ENCODE measurements at regions not wholly inside any gene's neighbourhood (a gene's known extent, or its start where the extent isn't known, plus 50 kb on each side); places are given as distances from the start of the nearest gene placed in this dataset.

DNA sequence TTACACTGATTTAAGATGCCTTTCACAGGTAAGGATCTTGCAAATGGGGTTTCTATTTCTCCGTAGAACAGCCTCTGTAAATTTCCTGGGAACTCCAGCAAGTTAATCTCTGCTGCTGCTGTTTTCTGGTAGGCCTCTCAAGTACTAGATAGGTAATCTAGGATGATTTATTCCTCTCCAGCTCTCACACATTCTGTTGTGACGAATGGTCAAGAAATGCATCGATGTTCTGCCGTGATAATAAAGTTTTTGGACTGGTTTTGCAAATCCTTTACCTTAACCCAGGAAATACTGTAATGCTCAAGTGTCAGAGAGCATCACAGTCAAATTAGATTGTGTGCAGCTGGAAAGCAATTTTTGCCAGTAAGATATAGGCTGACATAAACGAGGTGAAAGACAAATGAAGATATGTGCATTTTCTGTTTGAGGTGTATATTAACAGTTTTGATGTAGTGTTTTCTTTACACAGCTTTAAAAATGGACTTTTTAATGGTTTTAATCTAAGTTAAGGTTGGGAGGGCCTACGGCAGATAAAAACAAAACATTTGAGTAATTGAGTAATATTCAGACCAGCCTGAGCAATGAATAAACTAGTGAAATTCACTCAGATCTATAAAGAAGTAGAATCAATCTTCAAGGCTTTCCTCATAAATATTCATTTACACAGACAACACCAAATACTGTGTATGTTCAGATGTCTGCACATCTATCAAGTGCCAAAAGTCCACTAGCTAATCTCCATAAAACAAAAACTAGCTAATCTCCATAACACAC is 300.6 kb upstream of the EDIL3 start:
- H3K27me3 ChIP-seq (ENCODE audit: control insufficient read depth, insufficient read depth, low read length) = no peaks in the 10 kb centered on the region
- H3K9ac ChIP-seq (ENCODE audit: low read length in 3 of 3) = no peak overlapping the region
- H3K4me3 ChIP-seq (ENCODE audit: low read length in 3 of 3) = no peak overlapping the region
- H3K4me1 ChIP-seq (ENCODE audit: control insufficient read depth in 2 of 3, insufficient read depth in 2 of 3, low read depth in 1 of 3, low read length in 3 of 3) = no peaks in the 10 kb centered on the region
- TF ChIP-seq, protein P1, sequence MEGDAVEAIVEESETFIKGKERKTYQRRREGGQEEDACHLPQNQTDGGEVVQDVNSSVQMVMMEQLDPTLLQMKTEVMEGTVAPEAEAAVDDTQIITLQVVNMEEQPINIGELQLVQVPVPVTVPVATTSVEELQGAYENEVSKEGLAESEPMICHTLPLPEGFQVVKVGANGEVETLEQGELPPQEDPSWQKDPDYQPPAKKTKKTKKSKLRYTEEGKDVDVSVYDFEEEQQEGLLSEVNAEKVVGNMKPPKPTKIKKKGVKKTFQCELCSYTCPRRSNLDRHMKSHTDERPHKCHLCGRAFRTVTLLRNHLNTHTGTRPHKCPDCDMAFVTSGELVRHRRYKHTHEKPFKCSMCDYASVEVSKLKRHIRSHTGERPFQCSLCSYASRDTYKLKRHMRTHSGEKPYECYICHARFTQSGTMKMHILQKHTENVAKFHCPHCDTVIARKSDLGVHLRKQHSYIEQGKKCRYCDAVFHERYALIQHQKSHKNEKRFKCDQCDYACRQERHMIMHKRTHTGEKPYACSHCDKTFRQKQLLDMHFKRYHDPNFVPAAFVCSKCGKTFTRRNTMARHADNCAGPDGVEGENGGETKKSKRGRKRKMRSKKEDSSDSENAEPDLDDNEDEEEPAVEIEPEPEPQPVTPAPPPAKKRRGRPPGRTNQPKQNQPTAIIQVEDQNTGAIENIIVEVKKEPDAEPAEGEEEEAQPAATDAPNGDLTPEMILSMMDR (IDR thresholded peaks at IDR 0.05; ENCODE audit: borderline replicate concordance, extremely low read depth, insufficient read depth) = no peak
- no peaks in the 10 kb centered on the region for H3K9me3 ChIP-seq (ENCODE audit: control insufficient read depth in 2 of 3, insufficient read depth in 1 of 3, low read length in 3 of 3)
- H3K27ac ChIP-seq (ENCODE audit: low read depth in 2 of 2, low read length in 2 of 2) = no peak overlapping the region
- no peaks in the 10 kb centered on the region for H3K36me3 ChIP-seq (ENCODE audit: control insufficient read depth in 2 of 3, insufficient read depth in 3 of 3, low read length in 3 of 3)
- FAIRE-seq (no peak), DNase-seq (no peak)
- intact Hi-C loops (cut with DNase I) = no loop called here

DNA sequence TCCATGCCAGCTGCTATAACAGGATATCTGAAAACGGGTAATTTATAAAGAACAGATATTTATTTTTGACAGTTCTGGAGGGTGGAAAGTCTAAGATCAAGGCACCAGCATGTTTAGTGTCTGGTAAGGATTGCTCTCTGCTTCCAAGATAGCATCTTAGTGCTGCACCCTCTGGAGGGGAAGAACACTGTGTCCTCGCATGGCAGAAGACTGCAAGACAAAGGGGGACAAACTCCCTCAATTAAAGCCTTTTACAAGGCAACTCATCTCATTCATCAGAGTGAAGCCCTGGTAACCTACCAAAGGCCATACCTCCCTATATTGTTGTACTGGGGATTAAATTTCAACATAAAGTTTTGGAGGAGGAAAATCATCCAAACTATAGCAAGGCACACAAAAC is 298.9 kb upstream of the EDIL3 start:
- TF ChIP-seq, protein P1 (IDR thresholded peaks at IDR 0.05; ENCODE audit: borderline replicate concordance, extremely low read depth, insufficient read depth) = no peak
- H3K4me3 ChIP-seq (ENCODE audit: low read length in 3 of 3) = no peak overlapping the region

DNA sequence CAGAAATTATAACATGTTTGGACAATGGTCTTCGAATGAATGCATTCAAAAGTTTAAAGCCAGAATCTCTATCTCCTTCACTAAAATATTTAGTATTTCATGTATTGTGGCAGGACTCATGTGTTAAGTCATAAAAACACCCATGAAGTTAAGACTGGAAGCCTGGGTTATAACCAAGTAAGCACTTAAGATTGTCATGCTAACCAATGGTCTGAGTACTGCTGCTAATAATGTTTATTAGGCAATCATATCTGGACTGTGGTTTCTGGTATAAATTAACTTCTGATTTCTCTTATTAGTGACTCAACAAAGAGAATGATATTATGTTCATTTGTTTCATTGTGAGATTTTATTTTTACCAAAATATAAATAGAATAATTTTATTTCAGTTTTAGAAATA is 297.9 kb upstream of the EDIL3 start:
- no peak overlapping the region for H3K4me3 ChIP-seq (ENCODE audit: low read length in 3 of 3)
- no peak overlapping the region for H3K27ac ChIP-seq (ENCODE audit: low read depth in 2 of 2, low read length in 2 of 2)
- H3K9me3 ChIP-seq (ENCODE audit: control insufficient read depth in 2 of 3, insufficient read depth in 1 of 3, low read length in 3 of 3) = no peaks in the 10 kb centered on the region
- H3K4me1 ChIP-seq (ENCODE audit: control insufficient read depth in 2 of 3, insufficient read depth in 2 of 3, low read depth in 1 of 3, low read length in 3 of 3) = no peaks in the 10 kb centered on the region
- intact Hi-C loops (cut with DNase I) = no loop called here
- no peaks in the 10 kb centered on the region for H3K27me3 ChIP-seq (ENCODE audit: control insufficient read depth, insufficient read depth, low read length)
- FAIRE-seq (peak; percentile 67), DNase-seq (no peak)
- H3K36me3 ChIP-seq (ENCODE audit: control insufficient read depth in 2 of 3, insufficient read depth in 3 of 3, low read length in 3 of 3) = no peaks in the 10 kb centered on the region
- TF ChIP-seq, protein P1 (IDR thresholded peaks at IDR 0.05; ENCODE audit: borderline replicate concordance, extremely low read depth, insufficient read depth) = no peak
- no peak overlapping the region for H3K9ac ChIP-seq (ENCODE audit: low read length in 3 of 3)

More for the DNA sequence above, 298.9 kb upstream of the EDIL3 start:
- H3K4me1 ChIP-seq (ENCODE audit: control insufficient read depth in 2 of 3, insufficient read depth in 2 of 3, low read depth in 1 of 3, low read length in 3 of 3) = no peaks in the 10 kb centered on the region
- no peak overlapping the region for H3K9ac ChIP-seq (ENCODE audit: low read length in 3 of 3)
- no peaks in the 10 kb centered on the region for H3K9me3 ChIP-seq (ENCODE audit: control insufficient read depth in 2 of 3, insufficient read depth in 1 of 3, low read length in 3 of 3)
- FAIRE-seq = no peak
- H3K36me3 ChIP-seq (ENCODE audit: control insufficient read depth in 2 of 3, insufficient read depth in 3 of 3, low read length in 3 of 3) = no peaks in the 10 kb centered on the region
- intact Hi-C loops (cut with DNase I) = no loop called here
- no peak for DNase-seq
- H3K27me3 ChIP-seq (ENCODE audit: control insufficient read depth, insufficient read depth, low read length) = no peaks in the 10 kb centered on the region
- H3K27ac ChIP-seq (ENCODE audit: low read depth in 2 of 2, low read length in 2 of 2) = no peak overlapping the region

All from kidney (tissue), 13 donors.